Activated CD8-positive, alpha-beta T cell treated with anti-CD3 and anti-CD28 coated beads for 36 hours (primary cell): ENCODE measurements at regions not wholly inside any gene's neighbourhood (a gene's known extent, or its start where the extent isn't known, plus 50 kb on each side); places are given as distances from the start of the nearest gene placed in this dataset.

ENCODE experiments used
- ATAC-seq: fragments of 200-7000 bp; cut with Tn5 transposase; one replicate; pipeline ENCODE4 v1.10.0; 2021; ENCODE audit warnings: mild to moderate bottlenecking, moderate library complexity
- CTCF ChIA-PET: fragments of 350-600 bp; sonication (Branson Sonifier 250); formaldehyde crosslinking; loops from one replicate; lab custom pipeline; 2021; ENCODE audit warnings: antibody characterized with exemption; lab: Charles Lee
- POLR2A ChIA-PET: fragments of 350-600 bp; sonication (Branson Sonifier 250); formaldehyde crosslinking; loops from one replicate; lab custom pipeline; 2021; ENCODE audit warnings: antibody characterized with exemption; lab: Charles Lee
- DNase-seq: peaks from one replicate; pipeline ENCODE4 v3.0.0-alpha.2; 2020
- H3K27ac Mint-ChIP-seq: one replicate; pipeline ENCODE4 v1.8.0; 2021; ENCODE audit warnings: mild to moderate bottlenecking, mixed read lengths
- H3K27me3 Mint-ChIP-seq: one replicate; pipeline ENCODE4 v1.8.0; 2021; ENCODE audit warnings: mixed read lengths
- H3K36me3 Mint-ChIP-seq: one replicate; pipeline ENCODE4 v1.8.0; 2021; ENCODE audit warnings: low read depth, mixed read lengths
- H3K4me1 Mint-ChIP-seq: one replicate; pipeline ENCODE4 v1.8.0; 2021; ENCODE audit warnings: low read depth, mixed read lengths
- H3K4me3 Mint-ChIP-seq: one replicate; pipeline ENCODE4 v1.8.0; 2021; ENCODE audit warnings: mild to moderate bottlenecking, moderate library complexity, mixed read lengths
- H3K9me3 Mint-ChIP-seq: one replicate; pipeline ENCODE4 v1.8.0; 2021; ENCODE audit warnings: mixed read lengths
- intact Hi-C: fragments of 100-400 bp; cut with micrococcal nuclease; formaldehyde crosslinking; loops from one replicate; pipeline ENCODE4 v1.10.0; 2022
- TF ChIP-seq, protein P1 (sequence below): fragments of 200-600 bp; IDR thresholded peaks from one replicate; pipeline ENCODE4 v1.8.0; 2022; ENCODE audit warnings: antibody characterized with exemption, mild to moderate bottlenecking

DNA sequence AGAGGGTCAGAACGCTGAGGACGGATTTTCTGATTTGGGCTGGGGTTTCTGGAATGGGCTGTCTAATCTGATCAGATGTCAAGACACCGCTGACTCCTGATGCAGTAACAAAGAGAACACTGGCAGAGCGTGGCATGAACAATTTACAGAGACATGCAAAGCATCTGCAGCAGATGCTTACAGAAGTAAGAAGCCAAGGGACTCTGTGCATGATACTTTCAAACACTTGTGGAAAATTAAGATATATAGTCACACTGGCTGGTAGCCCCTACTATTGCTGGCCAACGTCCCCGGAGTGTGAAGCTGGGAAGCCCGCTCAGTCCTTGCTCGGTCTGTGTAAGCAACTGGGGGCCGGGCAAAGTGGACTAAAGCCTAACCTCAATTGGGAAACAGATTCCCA lies 903.7 kb downstream of the BRD1 start:
- ATAC-seq (no peak), DNase-seq (no peak)
- intact Hi-C loops: no loop called here
- Mint-ChIP-seq H3K9me3 (no peaks in the 10 kb centered on the region), H3K27me3 (peaks cover 38% of the 10 kb centered on the region), H3K4me3 (no peak overlapping the region), H3K4me1 (no peaks in the 10 kb centered on the region), H3K27ac (no peak overlapping the region), H3K36me3 (no peaks in the 10 kb centered on the region)
- ChIA-PET POLR2A (no interaction called here), CTCF (no interaction called here)
- TF ChIP-seq, protein P1, sequence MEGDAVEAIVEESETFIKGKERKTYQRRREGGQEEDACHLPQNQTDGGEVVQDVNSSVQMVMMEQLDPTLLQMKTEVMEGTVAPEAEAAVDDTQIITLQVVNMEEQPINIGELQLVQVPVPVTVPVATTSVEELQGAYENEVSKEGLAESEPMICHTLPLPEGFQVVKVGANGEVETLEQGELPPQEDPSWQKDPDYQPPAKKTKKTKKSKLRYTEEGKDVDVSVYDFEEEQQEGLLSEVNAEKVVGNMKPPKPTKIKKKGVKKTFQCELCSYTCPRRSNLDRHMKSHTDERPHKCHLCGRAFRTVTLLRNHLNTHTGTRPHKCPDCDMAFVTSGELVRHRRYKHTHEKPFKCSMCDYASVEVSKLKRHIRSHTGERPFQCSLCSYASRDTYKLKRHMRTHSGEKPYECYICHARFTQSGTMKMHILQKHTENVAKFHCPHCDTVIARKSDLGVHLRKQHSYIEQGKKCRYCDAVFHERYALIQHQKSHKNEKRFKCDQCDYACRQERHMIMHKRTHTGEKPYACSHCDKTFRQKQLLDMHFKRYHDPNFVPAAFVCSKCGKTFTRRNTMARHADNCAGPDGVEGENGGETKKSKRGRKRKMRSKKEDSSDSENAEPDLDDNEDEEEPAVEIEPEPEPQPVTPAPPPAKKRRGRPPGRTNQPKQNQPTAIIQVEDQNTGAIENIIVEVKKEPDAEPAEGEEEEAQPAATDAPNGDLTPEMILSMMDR: no peak

DNA sequence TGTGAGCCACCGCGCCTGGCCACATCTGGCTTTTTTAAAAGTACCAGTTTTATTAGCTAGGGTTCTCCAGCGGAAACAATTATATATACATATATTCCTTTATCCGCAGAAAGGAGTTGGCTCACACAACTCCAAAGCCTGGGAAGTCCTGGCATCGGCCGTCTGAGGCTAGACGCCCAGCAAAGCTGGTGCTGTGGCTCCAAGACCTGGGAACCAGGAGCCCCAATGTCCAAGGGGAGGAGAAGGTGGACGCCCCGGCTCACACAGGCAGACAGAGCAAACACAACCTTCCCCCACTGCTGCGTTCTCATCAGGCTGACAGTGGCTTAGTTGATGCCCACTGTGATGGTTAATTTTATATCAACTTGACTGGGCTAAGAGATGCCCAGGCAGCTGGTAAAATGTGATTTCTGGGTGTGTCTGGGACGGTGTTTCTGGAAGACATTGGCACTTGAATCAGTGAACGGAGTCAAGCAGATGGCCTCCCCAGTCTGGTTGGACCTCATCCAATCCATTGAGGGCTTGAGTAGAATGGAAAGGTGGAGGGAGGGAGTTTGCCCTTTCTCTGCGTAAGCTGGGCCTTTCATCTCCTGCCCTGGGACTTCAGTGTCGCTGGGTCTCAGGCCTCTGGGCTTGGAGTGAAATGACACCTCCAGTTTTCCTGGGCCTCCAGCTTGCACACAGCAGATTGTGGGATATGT lies 904.4 kb downstream of the BRD1 start:
- Mint-ChIP-seq H3K9me3 (no peaks in the 10 kb centered on the region), H3K27ac (no peak overlapping the region), H3K4me3 (no peak overlapping the region), H3K36me3 (no peaks in the 10 kb centered on the region), H3K27me3 (peaks cover 44% of the 10 kb centered on the region), H3K4me1 (no peaks in the 10 kb centered on the region)
- DNase-seq (no peak), ATAC-seq (no peak)
- ChIA-PET POLR2A (no interaction called here), CTCF (no interaction called here)
- intact Hi-C loops: no loop called here
- TF ChIP-seq, protein P1: no peak

DNA sequence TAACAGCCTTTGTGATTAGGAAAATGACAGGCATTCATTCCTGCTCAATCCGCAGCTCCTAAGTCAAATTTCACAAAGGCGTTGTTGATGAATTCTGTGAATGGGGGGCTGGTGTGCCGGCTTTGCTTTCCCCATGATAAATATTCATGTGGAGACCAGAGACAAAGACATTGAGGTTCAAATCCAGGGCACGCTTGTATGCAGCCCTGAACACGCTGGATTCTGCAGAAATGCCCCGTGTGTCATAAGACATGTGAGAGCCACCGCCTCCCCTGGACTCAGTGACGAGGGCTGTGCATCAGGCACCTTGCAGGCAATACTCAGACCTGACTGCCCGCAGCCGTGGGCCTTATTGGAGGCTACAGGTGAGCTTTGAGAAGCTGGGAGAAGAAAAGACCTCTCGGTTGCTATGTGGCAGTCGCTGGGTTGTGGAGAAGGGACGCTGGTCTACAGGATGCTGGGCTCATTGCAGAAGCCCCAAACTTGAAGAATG lies 906.2 kb downstream of the BRD1 start:
- DNase-seq: no peak

DNA sequence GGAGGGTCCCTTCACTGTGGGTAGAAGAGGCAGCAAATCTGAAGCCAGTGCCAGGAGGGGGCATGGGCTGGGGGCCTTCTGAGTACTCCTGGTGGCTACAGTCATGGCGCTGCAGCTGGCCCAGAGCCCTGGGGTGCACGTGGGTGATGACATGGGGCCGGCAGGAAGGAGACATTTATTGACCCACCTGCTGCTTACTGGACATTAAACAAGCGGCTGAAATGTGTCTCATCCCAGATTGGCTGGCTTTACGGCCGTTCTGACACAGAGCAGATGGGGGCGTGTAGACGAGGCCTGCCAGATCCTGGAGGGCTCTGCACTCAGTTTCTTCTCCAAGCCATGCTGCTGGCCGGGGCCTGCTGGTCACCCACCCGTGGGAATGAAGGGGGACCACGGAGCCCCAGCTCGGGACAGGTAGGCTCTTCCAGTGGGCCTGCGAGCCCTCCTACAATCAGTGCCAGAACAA lies 906.9 kb downstream of the BRD1 start:
- H3K36me3 Mint-ChIP-seq: no peaks in the 10 kb centered on the region
- intact Hi-C loops: no loop called here
- no peak overlapping the region for H3K4me3 Mint-ChIP-seq
- DNase-seq (no peak), ATAC-seq (no peak)
- peaks cover 46% of the 10 kb centered on the region for H3K27me3 Mint-ChIP-seq
- CTCF ChIA-PET: no interaction called here
- POLR2A ChIA-PET: no interaction called here
- H3K9me3 Mint-ChIP-seq: peaks cover 3% of the 10 kb centered on the region
- no peaks in the 10 kb centered on the region for H3K4me1 Mint-ChIP-seq
- TF ChIP-seq, protein P1: no peak
- H3K27ac Mint-ChIP-seq: no peak overlapping the region

More for the DNA sequence above, 906.2 kb downstream of the BRD1 start:
- H3K4me3 Mint-ChIP-seq: no peak overlapping the region
- no peaks in the 10 kb centered on the region for H3K36me3 Mint-ChIP-seq
- CTCF ChIA-PET: no interaction called here
- H3K9me3 Mint-ChIP-seq: peaks cover 3% of the 10 kb centered on the region
- TF ChIP-seq, protein P1: no peak
- intact Hi-C loops: no loop called here
- peaks cover 42% of the 10 kb centered on the region for H3K27me3 Mint-ChIP-seq
- no peak for ATAC-seq
- POLR2A ChIA-PET: no interaction called here
- H3K27ac Mint-ChIP-seq: no peak overlapping the region
- H3K4me1 Mint-ChIP-seq: no peaks in the 10 kb centered on the region

DNA sequence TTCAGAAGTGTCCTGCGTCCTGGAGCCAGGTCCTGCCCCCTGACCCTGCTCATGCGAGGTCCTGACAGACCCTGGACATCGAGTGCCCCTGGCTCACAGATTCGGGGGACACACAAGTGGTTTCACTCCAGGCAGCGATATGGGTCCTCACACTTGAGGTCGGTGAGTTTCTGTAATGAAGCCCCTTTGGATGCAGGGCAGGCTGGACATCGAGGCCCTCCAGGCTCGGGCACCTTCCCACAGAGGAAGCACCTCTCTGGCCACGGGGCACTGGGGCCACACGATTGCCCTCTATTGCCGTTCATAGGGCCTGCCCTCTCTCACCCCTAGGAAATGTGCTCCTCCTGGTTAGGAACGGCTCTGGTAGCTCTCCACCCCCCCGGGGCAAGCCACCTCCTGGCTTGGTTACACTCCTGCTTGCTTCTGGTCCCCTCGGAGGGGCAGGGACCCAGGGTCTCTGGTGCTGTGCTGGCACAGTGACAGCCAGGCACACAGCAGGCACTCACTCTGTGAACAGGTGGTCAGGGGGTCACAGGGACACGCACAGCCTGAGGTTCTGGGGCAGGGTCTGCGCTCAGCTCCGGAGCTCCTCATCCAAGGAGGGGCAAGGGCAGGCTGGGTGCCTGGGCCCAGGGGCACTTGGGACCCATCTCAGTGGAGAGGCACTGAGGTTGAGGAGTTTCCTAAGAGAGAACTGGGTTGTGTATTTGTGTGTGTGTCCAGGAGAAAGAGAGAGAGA lies 907.7 kb downstream of the BRD1 start:
- TF ChIP-seq, protein P1: no peak
- ATAC-seq: no peak
- Mint-ChIP-seq H3K27me3 (peaks cover 44% of the 10 kb centered on the region), H3K4me3 (no peak overlapping the region), H3K27ac (no peak overlapping the region), H3K9me3 (peaks cover 3% of the 10 kb centered on the region), H3K36me3 (no peaks in the 10 kb centered on the region), H3K4me1 (no peaks in the 10 kb centered on the region)
- POLR2A ChIA-PET: no interaction called here
- CTCF ChIA-PET: no interaction called here
- no peak for DNase-seq
- intact Hi-C loops: no loop called here
